Anterior cingulate cortex (tissue), 58 donors: ENCODE measurements at regions not wholly inside any gene's neighbourhood (a gene's known extent, or its start where the extent isn't known, plus 50 kb on each side); places are given as distances from the start of the nearest gene placed in this dataset.
A peak's percentile ranks its signal among the peaks of the same experiment; 100 is the strongest.
"Not testable (repeated sequence)": the region's sequence is repeated elsewhere in the genome, so short reads cannot be mapped to it uniquely, and the experiment has no call there.

ENCODE experiments used
- DNase-seq, 58 donors: peaks; one replicate each; lab custom pipeline; 2025; lab: John Stamatoyannopoulos, UW

- no peak for DNase-seq
Observed at GRCh38 chr10:109022417-109023049, 900.8 kb downstream of the XPNPEP1 start.

GRCh38 chr10:109019001-109019424, 904.3 kb downstream of the XPNPEP1 start:
- no peak for DNase-seq

GRCh38 chr10:109007514-109007913, 915.8 kb downstream of the XPNPEP1 start:
- DNase-seq, result no peak

DNA sequence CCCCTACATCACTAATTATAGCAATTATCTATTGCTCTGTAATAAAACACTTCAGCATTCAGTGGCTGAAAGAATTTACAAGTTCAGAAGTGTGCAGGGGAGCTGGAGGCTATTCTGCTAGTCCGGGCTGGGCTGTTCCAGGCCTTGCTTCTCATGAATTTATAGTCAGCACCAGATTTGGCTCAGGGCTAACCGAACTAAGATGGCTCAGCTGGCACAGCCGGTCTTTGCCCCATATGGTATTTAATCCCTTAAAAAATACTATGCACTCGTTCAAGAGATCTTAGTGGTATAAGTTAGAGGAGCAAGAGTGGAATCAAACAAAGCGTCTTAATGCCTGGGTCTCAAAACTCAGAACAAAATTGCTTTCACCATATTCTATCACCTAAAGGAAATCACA, 932.9 kb downstream of the XPNPEP1 start:
- no peak for DNase-seq

GRCh38 chr10:108989976-108990375, 933.3 kb downstream of the XPNPEP1 start:
- DNase-seq, result no peak

DNA sequence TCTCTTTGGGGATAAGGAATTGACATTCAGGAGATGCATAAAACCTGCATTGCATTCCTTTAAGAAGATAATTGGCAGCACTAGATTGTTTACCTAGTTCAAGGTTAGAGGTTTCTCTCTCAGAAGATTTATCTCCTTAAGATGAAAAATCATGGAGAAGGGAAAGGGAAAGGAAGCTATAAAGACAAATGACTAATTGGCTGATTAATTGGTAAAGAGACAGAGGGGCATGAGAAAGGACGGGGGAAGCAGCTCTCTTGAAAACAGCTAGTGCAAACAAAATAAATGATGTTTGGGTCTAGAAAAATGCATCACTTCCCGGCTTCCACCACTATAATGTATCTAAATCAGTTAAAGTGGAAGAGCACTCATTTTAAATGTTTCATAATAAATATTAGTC, 941.2 kb downstream of the XPNPEP1 start:
- DNase-seq, result no peak

GRCh38 chr10:108980869-108981268, 942.4 kb downstream of the XPNPEP1 start:
- no peak for DNase-seq

GRCh38 chr10:108975459-108976058, 947.8 kb downstream of the XPNPEP1 start:
- DNase-seq, result no peak

DNA sequence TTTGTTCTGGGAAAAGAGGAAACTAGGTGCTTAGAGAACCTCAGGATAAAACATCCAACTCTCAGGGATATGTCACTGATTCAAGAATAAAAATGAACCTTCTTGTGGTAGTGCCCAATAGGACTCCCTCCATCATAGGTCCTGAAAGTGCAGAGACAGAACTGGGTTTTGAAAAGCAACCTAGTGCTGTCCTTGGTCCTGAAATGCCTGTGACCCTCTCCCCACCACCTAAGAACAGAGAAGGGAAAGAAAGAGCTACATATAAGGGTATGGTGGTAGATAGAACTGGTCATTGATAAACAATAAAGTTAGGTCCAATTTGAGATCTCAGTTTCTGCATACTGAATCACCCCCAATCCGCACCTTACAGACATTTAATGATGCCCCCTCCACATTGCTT, 953.3 kb downstream of the XPNPEP1 start:
- no peak for DNase-seq

DNA sequence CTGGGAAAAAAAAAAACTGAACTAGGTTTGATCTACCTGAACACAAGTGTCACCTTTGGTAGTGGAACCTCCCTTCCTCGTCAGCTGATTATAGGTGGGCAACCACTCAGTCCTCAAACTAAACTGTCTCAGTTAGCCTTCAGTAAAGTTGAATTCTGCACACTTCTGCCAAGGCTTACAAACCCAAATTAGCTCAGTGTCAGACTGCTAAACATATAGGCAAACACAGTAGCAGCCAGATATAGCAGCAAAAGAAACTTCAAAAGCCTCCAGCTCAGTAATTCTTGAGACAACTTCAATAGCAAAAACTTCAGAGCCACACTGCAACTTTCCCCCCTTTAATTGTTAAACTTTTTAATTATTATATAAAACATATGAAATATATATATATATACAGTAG, 956.9 kb downstream of the XPNPEP1 start:
- DNase-seq, result no peak

DNA sequence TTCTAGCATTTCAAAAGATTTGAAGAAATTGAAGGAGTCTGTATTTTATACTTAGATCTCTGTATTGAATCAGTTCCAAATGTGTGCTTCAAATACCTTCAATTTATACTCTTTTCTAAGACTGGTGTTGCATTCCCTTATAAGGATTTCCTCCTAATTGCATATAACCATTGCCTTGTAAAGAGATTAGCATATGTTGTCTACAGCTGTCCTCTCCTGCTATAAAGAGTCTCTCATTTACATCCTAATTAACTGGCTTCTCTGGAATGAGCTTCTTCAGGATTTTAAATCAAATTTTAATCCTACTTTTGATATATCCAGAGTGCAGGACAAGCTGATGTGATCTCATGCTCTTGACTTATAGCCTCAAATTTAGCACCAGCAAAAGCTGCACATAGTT, 957.3 kb downstream of the XPNPEP1 start:
- no peak for DNase-seq

DNA sequence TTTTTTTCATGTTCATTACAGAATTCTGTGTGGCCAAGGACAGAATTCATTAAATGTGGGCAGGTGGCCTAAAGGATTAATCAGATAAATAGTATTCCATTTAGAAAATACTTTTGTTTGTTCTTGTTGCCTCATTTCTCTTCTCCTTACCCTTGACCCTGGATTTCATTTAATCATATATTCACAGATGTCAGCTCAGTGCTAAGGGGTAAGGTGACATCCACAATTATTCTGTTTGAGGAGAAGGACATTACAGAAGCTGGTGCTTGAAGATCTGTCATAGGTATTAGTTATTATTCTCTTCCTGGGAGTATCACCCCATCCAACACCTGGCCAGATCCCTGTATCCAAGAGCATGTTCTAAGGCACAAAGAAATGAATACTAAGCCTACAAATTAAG, 961.1 kb downstream of the XPNPEP1 start:
- DNase-seq, result no peak

DNA sequence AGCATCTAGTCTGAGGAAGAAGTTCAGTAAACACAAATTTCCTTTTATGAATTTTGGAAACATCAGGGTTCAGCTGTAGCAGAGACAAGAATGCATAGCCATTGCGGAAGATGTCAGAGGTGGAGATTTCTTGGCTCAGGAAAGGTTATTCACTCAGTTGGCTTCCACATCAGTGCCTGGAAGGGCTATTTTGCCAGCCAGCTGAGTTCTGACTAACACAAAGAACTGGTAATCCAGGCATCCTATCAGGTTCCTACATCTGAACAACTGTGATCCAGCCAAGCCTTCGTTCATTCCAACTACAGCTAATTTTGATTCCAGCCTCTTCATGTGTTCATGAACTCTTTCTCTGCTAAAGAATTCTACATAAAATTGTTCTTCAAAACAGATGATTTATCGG, 965.6 kb downstream of the XPNPEP1 start:
- DNase-seq, result no peak

- DNase-seq, result no peak
Observed at GRCh38 chr10:108956149-108956548, 967.2 kb downstream of the XPNPEP1 start.

GRCh38 chr10:108920029-108920428, 1003.3 kb downstream of the XPNPEP1 start:
- DNase-seq, result not testable (repeated sequence)

- peak in 7 of 58 donors; percentile 0 to 34 (median 6) for DNase-seq
Observed at GRCh38 chr10:108913300-108913699, 1010.0 kb downstream of the XPNPEP1 start.

DNA sequence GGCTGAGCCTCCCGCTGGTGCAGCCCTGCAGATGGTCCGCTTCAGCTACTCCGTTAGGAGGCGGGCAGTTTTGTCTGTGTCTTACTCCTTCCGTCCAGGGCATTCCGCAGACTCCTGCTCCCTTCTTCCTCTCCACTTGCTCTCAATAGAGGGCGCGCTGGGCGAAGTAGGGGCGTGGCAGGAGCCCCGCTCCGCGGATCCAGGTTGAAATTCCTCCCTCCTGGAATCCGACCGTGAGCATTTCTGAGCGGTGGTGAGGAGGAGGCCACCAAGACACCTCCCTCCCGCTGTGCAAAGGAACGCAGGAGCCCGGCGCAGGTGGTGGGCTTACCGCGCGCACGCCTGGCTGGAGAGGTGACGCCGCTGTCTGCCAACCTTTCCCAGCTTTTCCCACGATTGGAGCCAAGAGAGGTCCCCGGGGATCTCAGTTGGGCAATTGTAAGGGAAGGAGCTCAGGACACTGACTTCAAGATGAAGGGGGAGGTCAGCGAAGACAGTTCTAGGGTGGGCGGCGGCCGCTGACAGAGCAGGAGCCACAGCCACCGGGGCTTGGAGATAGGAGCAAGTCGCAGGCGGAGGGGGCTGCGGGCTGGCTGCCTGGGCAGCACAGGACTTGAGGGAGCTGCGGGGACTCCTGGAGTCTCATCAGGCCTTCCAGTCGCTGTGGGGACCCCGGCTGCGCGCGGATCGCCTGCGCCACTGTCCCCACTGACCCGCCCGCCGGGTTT, 1011.3 kb downstream of the XPNPEP1 start:
- peak in 49 of 58 donors; percentile 1 to 60 (median 23) for DNase-seq

DNA sequence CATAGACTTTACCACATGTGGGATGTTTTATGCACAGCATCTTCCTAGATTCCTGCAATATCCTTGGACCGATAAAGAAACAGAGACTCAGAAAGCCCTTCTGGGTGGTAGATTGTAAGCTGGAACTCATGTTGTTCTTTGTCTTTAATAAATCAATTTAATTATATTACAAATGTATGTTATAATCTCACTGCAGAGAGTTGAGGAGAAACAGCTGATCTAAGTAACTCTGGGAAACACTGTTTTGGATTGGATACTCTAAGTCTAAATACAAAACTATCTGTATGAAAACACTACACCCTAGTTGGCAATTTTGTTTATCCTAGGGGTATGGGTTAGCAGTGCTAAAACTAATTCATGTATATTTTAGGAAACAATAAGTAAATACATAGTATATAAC, 1015.2 kb downstream of the XPNPEP1 start:
- DNase-seq, result no peak

GRCh38 chr10:108905821-108906220, 1017.5 kb downstream of the XPNPEP1 start:
- DNase-seq, result no peak

DNA sequence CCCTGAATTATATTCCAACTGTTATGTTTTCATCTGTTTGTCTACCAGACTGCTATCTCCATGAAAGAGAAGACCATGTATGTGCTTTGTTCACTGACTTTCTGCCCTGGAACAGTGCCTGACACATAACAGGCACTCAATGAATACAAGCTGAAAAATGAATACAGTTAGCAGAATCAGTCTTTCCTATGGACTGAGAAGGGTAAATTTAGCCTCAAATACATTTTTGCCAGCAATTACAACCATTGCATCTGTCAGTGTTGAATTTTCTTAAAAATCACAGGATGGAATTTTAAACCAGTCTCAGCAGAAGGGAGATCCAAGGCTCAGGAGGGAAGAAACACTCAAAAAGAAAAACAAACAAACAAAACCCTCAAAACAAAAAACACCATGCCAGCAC, 1018.1 kb downstream of the XPNPEP1 start:
- DNase-seq, result no peak

DNA sequence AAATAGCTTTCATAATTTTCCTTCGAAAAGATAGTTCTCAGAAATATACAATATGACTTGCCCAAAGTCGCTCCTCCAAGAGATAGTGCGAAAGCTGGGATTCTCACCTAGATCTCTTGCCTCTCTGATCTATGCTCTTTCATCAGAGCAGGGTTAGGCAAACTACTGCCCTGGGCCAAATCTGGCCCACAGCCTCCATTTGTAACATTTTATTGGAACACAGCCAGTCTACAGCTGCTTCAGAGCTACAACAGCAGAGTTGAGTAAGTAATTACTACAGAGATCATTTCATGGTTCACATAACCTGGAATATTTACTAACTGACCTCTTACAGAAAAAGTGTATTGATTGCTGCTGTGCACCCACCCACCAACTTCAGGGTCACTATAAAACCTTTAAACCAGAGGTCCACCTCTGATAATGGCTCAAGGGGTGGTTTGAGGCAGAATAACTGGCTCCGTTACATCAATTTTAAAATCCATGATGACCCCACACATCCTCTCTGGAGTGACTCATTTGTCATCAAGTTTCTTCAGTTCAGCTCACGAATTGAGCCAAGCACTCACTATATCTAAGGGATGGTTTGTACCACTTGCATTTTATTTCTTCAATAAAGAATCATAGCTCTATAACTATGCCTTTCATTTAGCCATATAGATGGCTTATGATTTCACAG, 1019.0 kb downstream of the XPNPEP1 start:
- no peak for DNase-seq
